Effector memory CD8-positive, alpha-beta T cell (primary cell): ENCODE measurements at regions not wholly inside any gene's neighbourhood (a gene's known extent, or its start where the extent isn't known, plus 50 kb on each side); places are given as distances from the start of the nearest gene placed in this dataset.

Source experiments
- ATAC-seq: fragments of 150-1000 bp; cut with Tn5 transposase; replicated peaks from 2 replicates; pipeline ENCODE4 v1.10.0; 2021; ENCODE audit warnings: mild to moderate bottlenecking, moderate library complexity
- DNase-seq, 3 experiments: peaks; one replicate each; pipeline ENCODE4 v3.0.0; 2021
- H3K27ac Mint-ChIP-seq, 2 donors: one replicate each; pipeline ENCODE4 v1.8.0; 2022; ENCODE audit warnings: mild to moderate bottlenecking in 2 of 2, mixed read lengths in 2 of 2, moderate library complexity in 2 of 2
- H3K27me3 Mint-ChIP-seq, 2 donors: one replicate each; pipeline ENCODE4 v1.8.0; 2022; ENCODE audit warnings: mixed read lengths in 2 of 2
- H3K36me3 Mint-ChIP-seq: one replicate; pipeline ENCODE4 v1.8.0; 2022; ENCODE audit warnings: mild to moderate bottlenecking, moderate library complexity, mixed read lengths; ENCODE audit not compliant: insufficient read depth
- H3K4me1 Mint-ChIP-seq, 2 donors: one replicate each; pipeline ENCODE4 v1.8.0; 2022; ENCODE audit warnings: low read depth in 2 of 2, mixed read lengths in 2 of 2
- H3K4me3 Mint-ChIP-seq, 2 donors: one replicate each; pipeline ENCODE4 v1.8.0; 2022; ENCODE audit warnings: mild to moderate bottlenecking in 2 of 2, mixed read lengths in 2 of 2, moderate library complexity in 2 of 2
- H3K9me3 Mint-ChIP-seq, 2 donors: one replicate each; pipeline ENCODE4 v1.8.0; 2022; ENCODE audit warnings: mixed read lengths in 2 of 2

DNA sequence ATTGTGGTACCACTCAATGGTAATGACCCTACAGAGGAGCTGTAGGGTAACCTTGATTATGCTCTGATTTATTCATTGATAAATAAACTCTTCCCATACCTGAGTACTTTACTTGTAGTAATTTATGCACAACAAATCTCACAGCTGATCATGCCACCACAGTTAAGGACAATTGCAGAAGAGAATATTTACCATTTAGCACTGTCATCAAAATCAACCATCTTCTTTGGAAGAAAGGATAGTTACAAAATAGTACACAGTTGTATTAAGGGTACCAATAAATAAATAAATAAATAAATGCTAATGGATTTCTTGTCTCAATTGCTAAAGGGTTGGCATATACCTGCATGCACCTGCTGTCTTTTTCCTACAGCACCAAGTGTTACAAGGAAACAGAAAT, 97.6 kb upstream of the PDE1C start:
- no peaks in the 10 kb centered on the region for H3K4me1 Mint-ChIP-seq
- H3K27me3 Mint-ChIP-seq = no peaks in the 10 kb centered on the region
- H3K27ac Mint-ChIP-seq = no peak overlapping the region
- no peak overlapping the region for H3K4me3 Mint-ChIP-seq
- DNase-seq = no peak
- H3K36me3 Mint-ChIP-seq = no peaks in the 10 kb centered on the region
- H3K9me3 Mint-ChIP-seq = peaks cover 5 to 7% of the 10 kb centered on the region in 2 donors
- ATAC-seq = no peak

DNA sequence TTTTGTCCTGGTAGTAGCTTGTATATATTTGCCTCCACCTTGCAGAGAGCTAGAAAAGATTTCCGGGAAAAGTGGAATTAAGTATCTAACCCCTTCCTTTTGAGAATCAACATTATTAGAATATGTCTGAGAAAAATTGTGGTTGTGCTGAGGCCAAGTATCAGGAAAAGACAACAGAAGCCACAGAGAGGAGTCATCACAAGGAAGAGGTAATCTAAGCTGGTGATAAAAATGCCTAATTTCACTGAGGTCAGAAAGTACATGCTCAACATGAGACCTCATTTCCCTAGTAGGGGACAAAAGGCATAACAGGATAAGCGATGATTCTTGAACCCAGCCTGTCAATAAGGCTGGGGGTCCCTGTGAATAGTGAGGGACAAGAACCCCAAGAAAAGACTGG, 97.0 kb upstream of the PDE1C start:
- no peak for ATAC-seq
- Mint-ChIP-seq H3K4me1 (no peaks in the 10 kb centered on the region), H3K27ac (no peak overlapping the region), H3K27me3 (no peaks in the 10 kb centered on the region), H3K9me3 (peaks cover 5 to 7% of the 10 kb centered on the region in 2 donors), H3K36me3 (no peaks in the 10 kb centered on the region), H3K4me3 (no peak overlapping the region)
- no peak for DNase-seq

DNA sequence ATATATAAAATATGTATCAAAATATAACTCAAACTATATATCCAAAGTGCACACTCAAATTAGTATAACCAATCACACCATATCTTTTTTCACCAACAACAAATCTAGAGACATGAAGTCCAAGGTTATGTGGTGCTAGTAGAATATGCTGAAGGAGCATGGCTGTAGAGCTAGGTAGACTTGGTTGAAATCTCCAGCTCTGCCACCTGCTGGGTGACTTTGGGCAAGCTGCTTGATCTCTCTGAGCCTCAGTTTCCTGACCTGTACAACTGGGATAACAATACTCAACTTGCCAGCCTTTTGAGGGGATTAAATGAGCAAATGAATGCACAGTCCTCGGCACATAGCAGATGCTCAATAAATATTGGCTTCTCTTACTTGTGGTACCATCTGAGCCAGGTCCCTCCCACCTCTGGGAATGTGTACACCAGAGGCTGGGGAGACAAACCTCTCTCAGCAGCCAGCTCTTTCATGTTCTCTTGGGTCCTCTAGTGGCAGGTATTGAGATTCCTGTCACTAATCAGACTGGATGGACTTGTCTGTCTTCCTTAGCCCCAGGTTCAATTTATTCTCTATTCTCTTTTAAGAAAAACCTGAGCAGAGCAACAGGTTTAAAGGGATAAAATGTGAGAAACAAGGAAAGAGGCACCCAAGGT, 94.3 kb upstream of the PDE1C start:
- H3K9me3 Mint-ChIP-seq = peaks cover 0 to under 1% of the 10 kb centered on the region in 2 donors
- H3K27me3 Mint-ChIP-seq = no peaks in the 10 kb centered on the region
- H3K4me3 Mint-ChIP-seq = no peak overlapping the region
- ATAC-seq (no peak), DNase-seq (no peak)
- no peaks in the 10 kb centered on the region for H3K36me3 Mint-ChIP-seq
- H3K27ac Mint-ChIP-seq = no peak overlapping the region
- H3K4me1 Mint-ChIP-seq = no peaks in the 10 kb centered on the region

DNA sequence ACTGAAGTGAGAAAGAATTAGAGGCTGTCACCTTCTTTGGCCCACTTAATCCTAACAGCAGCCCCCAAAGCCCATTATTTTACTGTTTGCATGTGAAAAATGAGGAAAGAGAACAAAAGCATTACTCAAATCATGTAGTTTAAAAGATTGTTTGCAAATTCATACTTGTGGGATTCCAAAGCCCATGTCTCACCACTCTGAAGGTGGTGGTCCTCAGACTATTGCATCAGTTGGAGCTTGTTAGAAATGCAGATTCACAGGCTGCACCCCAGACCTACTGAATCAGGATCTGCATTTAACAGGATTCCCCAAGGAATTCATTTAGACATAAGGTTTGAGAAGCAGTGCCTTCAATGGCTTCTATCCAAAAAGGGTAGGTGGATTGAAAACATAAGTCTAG, 93.7 kb upstream of the PDE1C start:
- peaks cover 0 to 3% of the 10 kb centered on the region in 2 donors for H3K9me3 Mint-ChIP-seq
- DNase-seq (no peak), ATAC-seq (no peak)
- no peak overlapping the region for H3K27ac Mint-ChIP-seq
- no peaks in the 10 kb centered on the region for H3K4me1 Mint-ChIP-seq
- H3K27me3 Mint-ChIP-seq = no peaks in the 10 kb centered on the region
- no peaks in the 10 kb centered on the region for H3K36me3 Mint-ChIP-seq
- H3K4me3 Mint-ChIP-seq = no peak overlapping the region

DNA sequence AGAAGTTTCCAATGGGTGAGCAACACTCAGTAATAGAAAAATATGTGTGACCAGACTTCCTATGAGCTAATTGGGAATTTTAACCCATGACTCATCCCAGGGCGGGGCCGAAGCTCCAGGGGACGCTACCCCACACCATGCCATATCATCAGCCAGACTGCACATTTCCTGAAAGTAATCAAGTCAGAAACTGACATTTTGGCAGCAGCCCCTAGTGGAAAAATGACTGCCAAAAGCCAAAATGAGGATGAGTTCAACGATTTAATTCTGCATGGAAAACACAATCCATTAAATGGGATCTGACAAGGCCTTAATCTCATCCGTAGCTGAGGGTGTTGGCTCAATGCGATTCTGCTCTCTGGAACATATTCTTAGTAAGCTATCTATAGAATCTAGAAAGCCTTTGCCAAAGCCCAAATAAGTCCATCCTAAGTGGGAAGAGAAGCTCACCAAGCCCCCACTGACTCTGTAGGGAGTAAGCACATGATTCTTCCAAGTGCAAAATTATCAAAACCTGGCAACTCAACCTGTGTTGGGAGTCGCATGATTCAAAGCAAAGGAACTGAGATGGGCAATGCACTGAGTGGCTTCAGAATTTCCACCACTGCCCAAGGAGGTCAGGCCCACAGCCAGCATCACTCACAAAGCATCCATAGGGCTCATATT, 93.1 kb upstream of the PDE1C start:
- H3K4me3 Mint-ChIP-seq = no peak overlapping the region
- H3K27ac Mint-ChIP-seq = no peak overlapping the region
- no peaks in the 10 kb centered on the region for H3K27me3 Mint-ChIP-seq
- no peaks in the 10 kb centered on the region for H3K36me3 Mint-ChIP-seq
- H3K9me3 Mint-ChIP-seq = peaks cover 0 to 3% of the 10 kb centered on the region in 2 donors
- no peak for DNase-seq
- H3K4me1 Mint-ChIP-seq = no peaks in the 10 kb centered on the region
- ATAC-seq = no peak

DNA sequence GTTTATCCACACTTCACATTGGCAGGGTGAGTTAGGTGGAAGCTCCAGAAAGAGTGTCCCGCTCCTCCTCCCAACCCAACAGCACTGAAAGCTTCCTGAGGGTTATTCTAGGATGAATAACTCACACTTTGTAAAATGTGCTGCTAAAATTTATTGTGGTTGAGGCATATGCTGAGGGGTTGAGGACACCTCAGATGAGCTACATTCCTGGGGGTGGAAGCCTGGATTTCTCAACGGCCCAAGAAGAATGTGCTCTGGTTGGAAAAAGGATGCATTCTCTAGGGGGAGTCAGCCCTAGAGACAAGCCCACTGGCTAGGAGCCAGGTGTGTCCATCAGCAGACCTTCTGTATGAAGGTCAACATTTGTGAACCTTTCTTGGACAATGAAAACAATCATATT, 91.5 kb upstream of the PDE1C start:
- DNase-seq = no peak
- no peak overlapping the region for H3K4me3 Mint-ChIP-seq
- H3K9me3 Mint-ChIP-seq = peaks cover 0 to 3% of the 10 kb centered on the region in 2 donors
- ATAC-seq = no peak
- H3K4me1 Mint-ChIP-seq = no peaks in the 10 kb centered on the region
- no peak overlapping the region for H3K27ac Mint-ChIP-seq
- H3K36me3 Mint-ChIP-seq = no peaks in the 10 kb centered on the region
- no peaks in the 10 kb centered on the region for H3K27me3 Mint-ChIP-seq

DNA sequence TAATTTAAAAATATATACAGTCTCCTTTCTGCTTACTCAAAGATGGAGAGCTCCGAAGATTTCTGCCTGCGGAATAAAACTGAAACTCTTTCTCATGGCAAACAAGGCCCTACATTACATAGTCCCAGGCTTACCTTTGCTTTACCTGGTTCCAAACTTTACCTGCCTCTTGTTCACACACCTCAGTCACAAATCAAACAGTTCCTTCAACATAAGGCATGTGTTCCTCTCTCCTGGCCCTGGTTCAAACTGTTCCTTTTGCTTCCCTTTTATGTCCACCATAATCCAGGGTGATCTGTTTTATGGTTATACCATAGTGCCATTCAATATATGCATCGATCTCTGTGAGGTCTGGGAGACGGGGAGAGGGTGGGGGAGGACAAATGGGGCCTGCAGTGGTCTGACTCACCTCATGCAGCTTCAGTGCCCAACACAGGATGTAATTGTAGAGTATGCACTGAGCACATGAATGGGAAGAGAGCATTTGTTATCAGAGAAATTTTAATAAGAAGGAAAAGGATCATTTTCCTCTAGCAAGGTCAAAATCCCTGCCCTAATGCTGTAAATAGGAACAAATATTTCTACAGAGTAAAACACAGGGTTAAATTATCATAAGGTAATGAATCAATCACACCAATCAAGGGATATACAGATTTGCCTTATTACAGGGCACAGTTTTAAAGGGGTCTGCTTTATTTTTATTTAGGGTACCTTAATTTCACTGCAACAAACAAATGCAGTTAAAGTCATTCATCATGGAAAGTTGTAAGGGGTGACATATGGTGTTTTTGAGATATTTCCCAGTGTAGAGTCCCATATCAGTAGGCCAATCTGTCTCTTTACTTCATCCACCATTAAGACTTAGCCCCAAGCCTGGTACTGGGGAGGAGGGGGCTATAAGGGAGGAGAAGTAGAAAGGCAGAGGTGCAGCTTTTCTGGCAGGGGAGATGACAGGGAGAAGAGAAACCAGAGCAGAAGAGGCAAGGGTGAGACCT, 88.8 kb upstream of the PDE1C start:
- H3K36me3 Mint-ChIP-seq = no peaks in the 10 kb centered on the region
- H3K27me3 Mint-ChIP-seq = no peaks in the 10 kb centered on the region
- H3K4me1 Mint-ChIP-seq = no peaks in the 10 kb centered on the region
- no peak for ATAC-seq
- no peak for DNase-seq
- no peak overlapping the region for H3K4me3 Mint-ChIP-seq
- peaks cover 3 to 13% of the 10 kb centered on the region in 2 donors for H3K9me3 Mint-ChIP-seq
- no peak overlapping the region for H3K27ac Mint-ChIP-seq

DNA sequence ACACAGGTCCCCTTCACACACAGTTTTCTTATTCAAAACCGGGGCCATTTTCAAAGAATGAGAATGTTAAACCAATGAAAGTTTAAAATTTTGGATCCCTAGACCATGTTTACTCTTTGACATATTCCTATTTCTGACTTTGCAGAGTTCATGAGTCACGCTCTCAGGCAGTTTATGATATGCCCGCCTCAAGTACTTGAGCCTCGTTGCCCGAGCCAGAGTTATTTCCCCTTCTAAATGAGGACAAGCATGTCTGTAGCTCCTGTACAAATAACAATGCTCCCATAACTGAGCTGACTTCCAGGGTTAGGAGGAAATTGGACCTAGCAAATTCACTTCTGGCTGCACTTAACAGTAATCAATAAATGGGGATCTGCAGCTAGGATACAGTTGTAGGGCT, 87.9 kb upstream of the PDE1C start:
- H3K27ac Mint-ChIP-seq = no peak overlapping the region
- no peak overlapping the region for H3K4me3 Mint-ChIP-seq
- H3K36me3 Mint-ChIP-seq = no peaks in the 10 kb centered on the region
- H3K4me1 Mint-ChIP-seq = no peaks in the 10 kb centered on the region
- H3K9me3 Mint-ChIP-seq = peaks cover 3 to 18% of the 10 kb centered on the region in 2 donors
- H3K27me3 Mint-ChIP-seq = no peaks in the 10 kb centered on the region
- no peak for ATAC-seq
- no peak for DNase-seq

DNA sequence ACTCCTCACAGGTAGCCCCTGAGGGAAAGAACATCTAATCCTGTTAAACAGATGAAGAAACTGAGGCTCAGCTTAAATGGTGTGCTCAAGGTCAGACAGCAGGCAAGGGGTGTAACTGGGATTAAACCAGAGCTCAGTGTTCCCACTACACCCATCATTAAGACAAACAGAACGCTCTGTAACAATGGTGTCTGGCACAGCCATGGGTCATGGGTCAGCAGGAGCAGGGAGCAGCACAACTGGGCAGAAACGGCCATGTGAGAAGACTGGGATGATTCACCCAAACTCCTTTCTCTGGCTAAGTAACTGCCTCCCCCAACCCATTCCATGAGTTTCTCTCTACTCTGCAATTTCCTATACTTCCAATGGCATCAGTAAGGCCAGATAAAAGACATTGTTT, 85.5 kb upstream of the PDE1C start:
- Mint-ChIP-seq H3K27me3 (no peaks in the 10 kb centered on the region), H3K36me3 (no peaks in the 10 kb centered on the region), H3K27ac (no peak overlapping the region), H3K4me1 (no peaks in the 10 kb centered on the region), H3K9me3 (peaks cover 3 to 20% of the 10 kb centered on the region in 2 donors), H3K4me3 (no peak overlapping the region)
- no peak for ATAC-seq
- no peak for DNase-seq

DNA sequence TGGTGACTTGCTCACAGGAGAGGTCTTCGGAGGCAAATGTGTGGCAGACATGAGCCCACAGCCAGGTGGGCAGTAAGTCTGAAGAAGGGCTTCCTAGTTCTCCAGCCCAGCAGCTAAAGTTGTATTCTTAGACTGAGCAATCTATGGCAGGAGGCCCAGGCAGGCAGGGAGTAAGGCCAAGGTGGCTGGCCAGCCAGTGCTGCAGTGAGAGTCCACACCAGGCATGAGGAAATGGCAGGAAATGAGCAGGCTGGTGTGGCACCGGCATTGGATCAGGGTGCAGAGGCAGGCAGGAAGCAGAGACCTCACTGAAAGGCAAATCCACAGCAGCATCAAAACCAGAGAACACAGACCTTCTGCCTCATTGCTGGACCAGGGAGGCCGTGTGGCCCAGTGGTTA, 84.6 kb upstream of the PDE1C start:
- H3K27me3 Mint-ChIP-seq = no peaks in the 10 kb centered on the region
- H3K27ac Mint-ChIP-seq = no peak overlapping the region
- ATAC-seq = no peak
- DNase-seq = no peak
- H3K9me3 Mint-ChIP-seq = peaks cover 3 to 20% of the 10 kb centered on the region in 2 donors
- no peak overlapping the region for H3K4me3 Mint-ChIP-seq
- no peaks in the 10 kb centered on the region for H3K4me1 Mint-ChIP-seq
- no peaks in the 10 kb centered on the region for H3K36me3 Mint-ChIP-seq

DNA sequence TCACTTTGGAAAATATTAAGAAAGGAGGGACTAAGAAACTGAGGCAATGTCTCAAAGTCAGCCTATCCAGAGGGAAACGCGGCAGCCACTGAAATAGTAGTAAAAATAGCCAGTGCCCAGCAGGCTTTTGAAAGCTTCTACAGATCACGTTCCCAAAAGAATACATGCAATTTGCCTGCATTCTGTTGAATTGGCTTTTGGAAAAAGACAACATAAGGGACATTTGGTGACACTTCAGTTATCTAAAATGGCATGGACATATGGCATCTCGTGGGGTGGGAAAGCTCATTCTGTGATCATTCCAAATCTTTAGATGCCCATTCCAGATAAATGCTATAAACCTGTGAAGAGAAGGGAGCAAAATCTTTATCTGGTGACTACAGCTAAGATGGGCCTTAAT, 82.8 kb upstream of the PDE1C start:
- Mint-ChIP-seq H3K9me3 (peaks cover 0 to 20% of the 10 kb centered on the region in 2 donors), H3K4me1 (no peaks in the 10 kb centered on the region), H3K36me3 (no peaks in the 10 kb centered on the region), H3K27me3 (no peaks in the 10 kb centered on the region), H3K4me3 (no peak overlapping the region), H3K27ac (no peak overlapping the region)
- DNase-seq (no peak), ATAC-seq (no peak)

DNA sequence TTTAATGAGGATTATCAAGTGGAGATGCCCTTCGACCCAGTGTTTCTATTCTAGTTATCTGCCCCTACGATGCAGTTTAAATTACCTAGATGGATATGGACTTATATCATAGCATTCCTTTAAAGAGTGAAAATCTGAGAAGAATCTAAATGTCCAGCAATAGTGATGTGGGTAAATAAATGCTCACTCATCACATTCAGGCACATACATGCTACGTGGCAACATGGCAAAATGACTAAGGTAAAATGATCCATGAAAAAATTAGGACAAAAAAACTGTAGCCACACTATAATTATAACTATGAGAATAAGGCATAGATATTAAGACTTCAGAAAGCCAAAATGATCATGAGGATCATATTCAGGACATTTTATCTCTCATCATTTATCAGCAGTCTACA, 82.4 kb upstream of the PDE1C start:
- Mint-ChIP-seq H3K36me3 (no peaks in the 10 kb centered on the region), H3K9me3 (peaks cover 0 to 20% of the 10 kb centered on the region in 2 donors), H3K27ac (no peak overlapping the region), H3K27me3 (no peaks in the 10 kb centered on the region), H3K4me1 (no peaks in the 10 kb centered on the region), H3K4me3 (no peak overlapping the region)
- ATAC-seq = no peak
- DNase-seq = no peak

DNA sequence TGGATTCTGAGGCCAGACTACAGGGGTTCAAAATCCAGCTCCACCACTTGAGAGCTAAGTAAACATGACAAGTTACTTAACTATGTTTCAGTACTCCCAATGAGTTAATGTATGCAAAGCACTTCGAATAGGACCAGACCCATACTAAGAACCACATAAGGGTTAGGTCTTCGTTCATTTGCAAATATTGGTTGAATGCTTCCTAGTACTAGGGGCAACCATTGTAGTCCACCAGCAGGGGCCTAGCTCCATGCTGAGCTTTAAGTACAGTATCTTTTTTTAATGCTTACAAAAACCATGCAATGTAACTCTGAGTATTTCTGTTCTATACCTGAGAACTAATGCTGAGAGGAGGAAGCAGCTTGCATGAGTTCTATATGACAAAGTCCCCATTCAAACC, 80.4 kb upstream of the PDE1C start:
- Mint-ChIP-seq H3K4me3 (no peak overlapping the region), H3K9me3 (peaks cover 0 to 14% of the 10 kb centered on the region in 2 donors), H3K27ac (no peak overlapping the region), H3K27me3 (no peaks in the 10 kb centered on the region), H3K4me1 (no peaks in the 10 kb centered on the region), H3K36me3 (no peaks in the 10 kb centered on the region)
- ATAC-seq (no peak), DNase-seq (no peak)
